ENCODE measurements at regions not wholly inside any gene's neighbourhood (a gene's known extent, or its start where the extent isn't known, plus 50 kb on each side); places are given as distances from the start of the nearest gene placed in this dataset.
"Not testable (repeated sequence)": the region's sequence is repeated elsewhere in the genome, so short reads cannot be mapped to it uniquely, and the experiment has no call there.

- no peak for DNase-seq
- no peak for ATAC-seq (replicated peaks)
Observed at GRCh38 chr5:52255308-52255707, 532.4 kb upstream of the ITGA1 start.

GRCh38 chr5:52262844-52263243 lies 524.9 kb upstream of the ITGA1 start:
- ATAC-seq (replicated peaks) (no peak), DNase-seq (no peak)
- Mint-ChIP-seq H3K27ac (no peak overlapping the region), H3K9me3 (peaks cover 0 to 2% of the 10 kb centered on the region in 2 donors), H3K4me1 (ENCODE audit: low read depth in 2 of 2) (no peaks in the 10 kb centered on the region), H3K4me3 (no peak overlapping the region), H3K27me3 (no peaks in the 10 kb centered on the region), H3K36me3 (ENCODE audit: insufficient read depth) (no peaks in the 10 kb centered on the region)

More at GRCh38 chr5:52255308-52255707, 532.4 kb upstream of the ITGA1 start:
- no peak overlapping the region for H3K4me3 Mint-ChIP-seq
- peaks cover 0 to 2% of the 10 kb centered on the region in 2 donors for H3K9me3 Mint-ChIP-seq
- no peak overlapping the region for H3K27ac Mint-ChIP-seq
- no peaks in the 10 kb centered on the region for H3K36me3 Mint-ChIP-seq (ENCODE audit: insufficient read depth)
- H3K4me1 Mint-ChIP-seq (ENCODE audit: low read depth in 2 of 2), result no peaks in the 10 kb centered on the region
- no peaks in the 10 kb centered on the region for H3K27me3 Mint-ChIP-seq

GRCh38 chr5:52269401-52269800 lies 518.3 kb upstream of the ITGA1 start:
- no peaks in the 10 kb centered on the region for H3K27me3 Mint-ChIP-seq
- H3K36me3 Mint-ChIP-seq (ENCODE audit: insufficient read depth), result no peaks in the 10 kb centered on the region
- no peak overlapping the region for H3K27ac Mint-ChIP-seq
- peaks cover under 1 to 10% of the 10 kb centered on the region in 2 donors for H3K9me3 Mint-ChIP-seq
- ATAC-seq (replicated peaks) (no peak), DNase-seq (no peak)
- H3K4me1 Mint-ChIP-seq (ENCODE audit: low read depth in 2 of 2), result no peaks in the 10 kb centered on the region
- H3K4me3 Mint-ChIP-seq, result no peak overlapping the region

- ATAC-seq (replicated peaks) (no peak), DNase-seq (no peak)
- Mint-ChIP-seq H3K4me3 (no peak overlapping the region), H3K9me3 (peaks cover 2 to 10% of the 10 kb centered on the region in 2 donors), H3K36me3 (ENCODE audit: insufficient read depth) (no peaks in the 10 kb centered on the region), H3K27me3 (no peaks in the 10 kb centered on the region), H3K27ac (no peak overlapping the region), H3K4me1 (ENCODE audit: low read depth in 2 of 2) (no peaks in the 10 kb centered on the region)
Observed at GRCh38 chr5:52269859-52270258, 517.9 kb upstream of the ITGA1 start.

GRCh38 chr5:52275639-52276038 lies 512.1 kb upstream of the ITGA1 start:
- no peak overlapping the region for H3K27ac Mint-ChIP-seq

GRCh38 chr5:52277101-52277500 lies 510.6 kb upstream of the ITGA1 start:
- Mint-ChIP-seq H3K4me1 (ENCODE audit: low read depth in 2 of 2) (no peaks in the 10 kb centered on the region), H3K4me3 (no peak overlapping the region), H3K27ac (no peak overlapping the region), H3K36me3 (ENCODE audit: insufficient read depth) (no peaks in the 10 kb centered on the region), H3K9me3 (peaks cover 2 to 8% of the 10 kb centered on the region in 2 donors), H3K27me3 (no peaks in the 10 kb centered on the region)
- ATAC-seq (replicated peaks), result no peak
- DNase-seq, result no peak

More at GRCh38 chr5:52275639-52276038, 512.1 kb upstream of the ITGA1 start:
- Mint-ChIP-seq H3K4me3 (no peak overlapping the region), H3K4me1 (ENCODE audit: low read depth in 2 of 2) (no peaks in the 10 kb centered on the region), H3K27me3 (no peaks in the 10 kb centered on the region), H3K9me3 (peaks cover 2 to 10% of the 10 kb centered on the region in 2 donors), H3K36me3 (ENCODE audit: insufficient read depth) (no peaks in the 10 kb centered on the region)
- ATAC-seq (replicated peaks) (no peak), DNase-seq (no peak)

- Mint-ChIP-seq H3K27ac (no peak overlapping the region), H3K9me3 (peaks cover 5 to 7% of the 10 kb centered on the region in 2 donors), H3K27me3 (no peaks in the 10 kb centered on the region), H3K4me1 (ENCODE audit: low read depth in 2 of 2) (no peaks in the 10 kb centered on the region), H3K36me3 (ENCODE audit: insufficient read depth) (no peaks in the 10 kb centered on the region), H3K4me3 (no peak overlapping the region)
- no peak for DNase-seq
- ATAC-seq (replicated peaks), result no peak
Observed at GRCh38 chr5:52282647-52283046, 505.1 kb upstream of the ITGA1 start.

GRCh38 chr5:52283221-52283620 lies 504.5 kb upstream of the ITGA1 start:
- Mint-ChIP-seq H3K9me3 (peaks cover 5 to 7% of the 10 kb centered on the region in 2 donors), H3K27ac (no peak overlapping the region), H3K36me3 (ENCODE audit: insufficient read depth) (no peaks in the 10 kb centered on the region), H3K4me3 (no peak overlapping the region), H3K27me3 (no peaks in the 10 kb centered on the region), H3K4me1 (ENCODE audit: low read depth in 2 of 2) (no peaks in the 10 kb centered on the region)
- DNase-seq, result no peak
- no peak for ATAC-seq (replicated peaks)

- no peaks in the 10 kb centered on the region for H3K27me3 Mint-ChIP-seq
- H3K9me3 Mint-ChIP-seq, result peaks cover 7% of the 10 kb centered on the region in 2 donors
- no peak overlapping the region for H3K27ac Mint-ChIP-seq
- no peak overlapping the region for H3K4me3 Mint-ChIP-seq
- DNase-seq, result no peak
- H3K4me1 Mint-ChIP-seq (ENCODE audit: low read depth in 2 of 2), result no peaks in the 10 kb centered on the region
- ATAC-seq (replicated peaks), result no peak
- H3K36me3 Mint-ChIP-seq (ENCODE audit: insufficient read depth), result peaks cover 3% of the 10 kb centered on the region
Observed at GRCh38 chr5:52300703-52301372, 486.9 kb upstream of the ITGA1 start.

GRCh38 chr5:52304816-52305215 lies 482.9 kb upstream of the ITGA1 start:
- not testable (repeated sequence) for ATAC-seq (replicated peaks); H3K27me3 Mint-ChIP-seq; H3K4me3 Mint-ChIP-seq; H3K4me1 Mint-ChIP-seq (ENCODE audit: low read depth in 2 of 2); H3K36me3 Mint-ChIP-seq (ENCODE audit: insufficient read depth); DNase-seq; H3K27ac Mint-ChIP-seq
- peaks cover 7 to 14% of the 10 kb centered on the region in 2 donors for H3K9me3 Mint-ChIP-seq

GRCh38 chr5:52328220-52328806 lies 459.4 kb upstream of the ITGA1 start:
- Mint-ChIP-seq H3K27ac (no peak overlapping the region), H3K27me3 (no peaks in the 10 kb centered on the region), H3K9me3 (peaks cover 0 to 7% of the 10 kb centered on the region in 2 donors), H3K4me1 (ENCODE audit: low read depth in 2 of 2) (no peaks in the 10 kb centered on the region), H3K4me3 (no peak overlapping the region), H3K36me3 (ENCODE audit: insufficient read depth) (no peaks in the 10 kb centered on the region)
- no peak for ATAC-seq (replicated peaks)
- DNase-seq, result no peak

- Mint-ChIP-seq H3K4me3 (no peak overlapping the region), H3K36me3 (ENCODE audit: insufficient read depth) (no peaks in the 10 kb centered on the region), H3K27me3 (no peaks in the 10 kb centered on the region), H3K27ac (no peak overlapping the region), H3K4me1 (ENCODE audit: low read depth in 2 of 2) (no peaks in the 10 kb centered on the region), H3K9me3 (peaks cover 0 to 6% of the 10 kb centered on the region in 2 donors)
- no peak for ATAC-seq (replicated peaks)
- no peak for DNase-seq
Observed at GRCh38 chr5:52331725-52332124, 456.0 kb upstream of the ITGA1 start.

- Mint-ChIP-seq H3K9me3 (peaks cover 0 to 4% of the 10 kb centered on the region in 2 donors), H3K36me3 (ENCODE audit: insufficient read depth) (no peaks in the 10 kb centered on the region), H3K27me3 (no peaks in the 10 kb centered on the region), H3K27ac (no peak overlapping the region), H3K4me3 (no peak overlapping the region), H3K4me1 (ENCODE audit: low read depth in 2 of 2) (no peaks in the 10 kb centered on the region)
- ATAC-seq (replicated peaks) (no peak), DNase-seq (no peak)
Observed at GRCh38 chr5:52334367-52334766, 453.3 kb upstream of the ITGA1 start.

GRCh38 chr5:52339285-52339684 lies 448.4 kb upstream of the ITGA1 start:
- Mint-ChIP-seq H3K27me3 (no peaks in the 10 kb centered on the region), H3K4me1 (ENCODE audit: low read depth in 2 of 2) (no peaks in the 10 kb centered on the region), H3K27ac (no peak overlapping the region), H3K9me3 (no peaks in the 10 kb centered on the region), H3K4me3 (no peak overlapping the region), H3K36me3 (ENCODE audit: insufficient read depth) (no peaks in the 10 kb centered on the region)
- DNase-seq (no peak), ATAC-seq (replicated peaks) (no peak)
